Neural crest cell (in vitro differentiated cells): ENCODE measurements at regions not wholly inside any gene's neighbourhood (a gene's known extent, or its start where the extent isn't known, plus 50 kb on each side); places are given as distances from the start of the nearest gene placed in this dataset.

Experiments used
- DNase-seq: peaks from one replicate; pipeline ENCODE4 v3.0.0; 2021; ENCODE audit warnings: low read depth, mixed read lengths, low spot score
- H3K27ac Mint-ChIP-seq: one replicate; pipeline ENCODE4 v1.8.0; 2021; ENCODE audit warnings: mild to moderate bottlenecking, mixed read lengths; ENCODE audit not compliant: unreplicated experiment
- H3K27me3 Mint-ChIP-seq: 2 replicates; pipeline ENCODE4 v1.8.0; 2021; ENCODE audit warnings: low read depth, mild to moderate bottlenecking, mixed read lengths
- H3K36me3 Mint-ChIP-seq: 2 replicates; pipeline ENCODE4 v1.8.0; 2021; ENCODE audit warnings: low read depth, mild to moderate bottlenecking, mixed read lengths
- H3K4me1 Mint-ChIP-seq: 2 replicates; pipeline ENCODE4 v1.8.0; 2021; ENCODE audit warnings: mixed read lengths
- H3K4me3 Mint-ChIP-seq: one replicate; pipeline ENCODE4 v1.8.0; 2021; ENCODE audit warnings: mild to moderate bottlenecking, mixed read lengths
- H3K9me3 Mint-ChIP-seq: 2 replicates; pipeline ENCODE4 v1.8.0; 2021; ENCODE audit warnings: mixed read lengths
- TF ChIP-seq, protein P1 (sequence below): fragments of 200-600 bp; sonication (generic); conservative IDR thresholded peaks from 2 replicates; pipeline ENCODE4 v1.5.0; 2021; ENCODE audit warnings: antibody characterized with exemption, mild to moderate bottlenecking

DNA sequence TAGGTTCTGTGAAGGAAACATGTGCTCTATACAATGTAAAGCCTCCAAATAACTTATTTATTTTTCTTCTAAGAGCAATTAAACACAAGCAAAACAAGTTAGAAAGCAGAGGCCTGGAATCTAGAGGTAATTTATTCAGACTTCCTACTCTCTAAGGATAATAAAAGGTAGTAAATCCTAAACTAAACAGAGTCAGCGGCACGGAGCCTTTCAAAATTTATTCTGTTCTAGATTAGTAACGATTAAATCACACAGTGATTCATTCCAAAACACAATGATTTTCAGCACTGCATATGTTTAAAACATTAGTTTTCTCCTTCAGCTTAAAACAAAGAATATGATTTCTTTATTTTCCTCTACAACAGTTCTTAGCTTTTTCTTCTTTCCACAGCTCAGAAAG, 160.9 kb downstream of the FBXO15 start:
- peaks cover 3% of the 10 kb centered on the region for H3K9me3 Mint-ChIP-seq
- no peaks in the 10 kb centered on the region for H3K4me1 Mint-ChIP-seq
- peaks cover 5% of the 10 kb centered on the region for H3K36me3 Mint-ChIP-seq
- TF ChIP-seq, protein P1, sequence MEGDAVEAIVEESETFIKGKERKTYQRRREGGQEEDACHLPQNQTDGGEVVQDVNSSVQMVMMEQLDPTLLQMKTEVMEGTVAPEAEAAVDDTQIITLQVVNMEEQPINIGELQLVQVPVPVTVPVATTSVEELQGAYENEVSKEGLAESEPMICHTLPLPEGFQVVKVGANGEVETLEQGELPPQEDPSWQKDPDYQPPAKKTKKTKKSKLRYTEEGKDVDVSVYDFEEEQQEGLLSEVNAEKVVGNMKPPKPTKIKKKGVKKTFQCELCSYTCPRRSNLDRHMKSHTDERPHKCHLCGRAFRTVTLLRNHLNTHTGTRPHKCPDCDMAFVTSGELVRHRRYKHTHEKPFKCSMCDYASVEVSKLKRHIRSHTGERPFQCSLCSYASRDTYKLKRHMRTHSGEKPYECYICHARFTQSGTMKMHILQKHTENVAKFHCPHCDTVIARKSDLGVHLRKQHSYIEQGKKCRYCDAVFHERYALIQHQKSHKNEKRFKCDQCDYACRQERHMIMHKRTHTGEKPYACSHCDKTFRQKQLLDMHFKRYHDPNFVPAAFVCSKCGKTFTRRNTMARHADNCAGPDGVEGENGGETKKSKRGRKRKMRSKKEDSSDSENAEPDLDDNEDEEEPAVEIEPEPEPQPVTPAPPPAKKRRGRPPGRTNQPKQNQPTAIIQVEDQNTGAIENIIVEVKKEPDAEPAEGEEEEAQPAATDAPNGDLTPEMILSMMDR: no peak
- no peak overlapping the region for H3K4me3 Mint-ChIP-seq
- H3K27me3 Mint-ChIP-seq: no peaks in the 10 kb centered on the region
- no peak overlapping the region for H3K27ac Mint-ChIP-seq
- no peak for DNase-seq

DNA sequence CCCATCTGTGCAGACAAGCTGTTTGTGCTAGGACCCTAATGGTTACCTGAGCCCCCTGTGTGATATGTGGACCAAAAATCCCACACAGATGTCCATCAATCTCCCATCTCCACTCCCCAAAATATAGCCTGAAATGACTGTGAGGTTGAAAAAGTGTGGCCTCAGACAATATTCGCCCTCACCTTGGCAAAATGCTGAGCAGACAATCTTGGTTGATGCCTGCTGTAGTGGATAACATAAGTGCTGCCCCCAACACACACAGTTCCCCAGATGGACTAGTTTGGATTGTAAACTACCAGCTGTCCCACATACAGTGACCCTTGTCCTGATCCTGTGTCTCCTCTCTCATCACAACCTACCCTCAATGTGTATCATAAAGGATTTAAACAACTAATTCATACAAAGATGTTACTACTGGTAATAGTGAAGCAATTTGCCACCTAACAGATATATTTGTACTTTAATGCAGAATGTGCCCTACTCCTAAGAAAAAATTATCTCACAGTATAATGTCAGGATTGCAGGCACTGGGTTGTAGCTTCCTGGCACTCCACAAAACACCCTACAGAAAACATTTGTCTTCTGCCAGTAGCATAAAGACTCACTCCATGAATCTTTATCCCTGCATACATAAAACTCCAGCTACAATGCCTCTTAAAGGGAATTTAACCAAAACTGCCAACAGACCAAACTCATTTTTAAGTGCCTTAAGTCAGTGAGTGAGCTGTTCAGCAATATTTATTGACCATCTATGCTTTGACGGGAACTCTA, 161.6 kb downstream of the FBXO15 start:
- H3K27me3 Mint-ChIP-seq: no peaks in the 10 kb centered on the region
- DNase-seq: no peak

DNA sequence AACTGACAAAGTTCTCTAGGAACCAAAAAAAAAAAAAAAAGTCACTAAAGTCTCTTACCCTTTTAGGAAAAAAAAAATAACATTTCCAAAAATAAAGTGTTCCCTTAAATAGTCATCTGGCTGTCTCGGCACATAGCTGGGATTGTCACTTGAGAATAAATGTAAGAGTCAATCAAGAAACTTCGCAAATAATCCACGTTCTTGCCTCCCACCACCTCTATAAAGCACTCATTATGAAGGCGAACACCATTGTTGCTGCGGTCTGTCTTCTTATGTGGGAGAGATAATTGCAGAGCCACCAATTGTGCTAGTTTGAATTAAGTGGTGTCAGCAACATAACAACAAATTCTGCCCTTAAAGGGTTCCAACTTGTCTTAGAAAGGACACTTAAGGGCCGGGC, 163.7 kb downstream of the FBXO15 start:
- Mint-ChIP-seq H3K27me3 (no peaks in the 10 kb centered on the region), H3K4me1 (no peaks in the 10 kb centered on the region), H3K27ac (no peak overlapping the region), H3K9me3 (peaks cover 3% of the 10 kb centered on the region), H3K4me3 (no peak overlapping the region), H3K36me3 (peaks cover 5% of the 10 kb centered on the region)
- TF ChIP-seq, protein P1: no peak
- no peak for DNase-seq

More for the DNA sequence above, 161.6 kb downstream of the FBXO15 start:
- Mint-ChIP-seq H3K36me3 (peaks cover 5% of the 10 kb centered on the region), H3K9me3 (peaks cover 3% of the 10 kb centered on the region), H3K4me3 (no peak overlapping the region), H3K4me1 (no peaks in the 10 kb centered on the region), H3K27ac (no peak overlapping the region)
- TF ChIP-seq, protein P1: no peak

DNA sequence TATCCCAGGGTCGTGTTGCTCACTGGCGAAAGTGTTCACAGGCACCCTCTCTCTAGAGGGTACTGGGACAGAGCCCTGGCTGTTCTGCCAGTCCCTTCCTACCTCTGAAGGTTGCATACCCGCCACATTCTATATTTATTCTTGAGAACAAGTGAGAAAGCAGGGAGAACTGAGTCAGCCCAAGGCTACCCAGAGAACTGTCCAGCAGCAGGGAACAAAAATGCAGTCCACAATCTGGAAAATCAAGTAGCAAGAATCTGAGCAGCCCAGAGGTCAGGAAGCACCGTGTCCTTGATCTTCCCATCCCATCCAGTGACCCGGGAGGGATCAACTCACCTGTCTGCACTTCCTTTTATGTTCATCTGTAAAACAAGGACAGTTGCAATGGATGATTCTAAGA, 164.1 kb downstream of the FBXO15 start:
- TF ChIP-seq, protein P1: no peak
- no peak for DNase-seq
- no peaks in the 10 kb centered on the region for H3K4me1 Mint-ChIP-seq
- no peak overlapping the region for H3K4me3 Mint-ChIP-seq
- peaks cover 5% of the 10 kb centered on the region for H3K36me3 Mint-ChIP-seq
- peaks cover 5% of the 10 kb centered on the region for H3K9me3 Mint-ChIP-seq
- no peak overlapping the region for H3K27ac Mint-ChIP-seq
- no peaks in the 10 kb centered on the region for H3K27me3 Mint-ChIP-seq

DNA sequence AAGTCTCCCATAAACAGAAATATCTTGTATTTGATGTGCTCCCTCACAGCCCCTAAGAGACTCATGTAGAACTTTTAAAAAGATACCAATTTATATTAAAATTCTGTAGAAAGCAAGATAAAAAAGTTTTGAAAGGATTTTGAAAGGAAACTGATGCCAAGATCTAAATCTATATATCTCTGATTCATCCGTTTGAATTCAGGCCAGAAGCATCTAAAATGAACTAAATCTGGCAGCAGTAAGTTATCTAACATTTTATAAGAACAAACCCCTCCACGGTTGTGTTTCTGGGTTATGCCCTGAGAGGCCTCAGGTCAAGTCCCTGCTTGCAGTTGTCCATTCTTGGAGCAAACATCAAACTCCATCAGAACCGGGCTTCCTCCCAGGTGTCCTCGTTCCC, 165.8 kb downstream of the FBXO15 start:
- no peak overlapping the region for H3K27ac Mint-ChIP-seq
- peaks cover 4% of the 10 kb centered on the region for H3K9me3 Mint-ChIP-seq
- no peak for DNase-seq
- H3K4me1 Mint-ChIP-seq: no peaks in the 10 kb centered on the region
- TF ChIP-seq, protein P1: no peak
- no peaks in the 10 kb centered on the region for H3K36me3 Mint-ChIP-seq
- no peak overlapping the region for H3K4me3 Mint-ChIP-seq
- no peaks in the 10 kb centered on the region for H3K27me3 Mint-ChIP-seq
